SK-N-SH (cell line): ENCODE measurements at regions not wholly inside any gene's neighbourhood (a gene's known extent, or its start where the extent isn't known, plus 50 kb on each side); places are given as distances from the start of the nearest gene placed in this dataset.
"Not testable (repeated sequence)": the region's sequence is repeated elsewhere in the genome, so short reads cannot be mapped to it uniquely, and the experiment has no call there.

ENCODE experiments used
- CTCF ChIA-PET: fragments of 300-600, 350-600 bp; formaldehyde crosslinking; extraction: SDS; loops from one replicate; lab custom pipeline; 2021; lab: Yijun Ruan, JAX
- POLR2A ChIA-PET: fragments of 350-600 bp; sonication (Branson Sonifier 250); formaldehyde crosslinking; extraction: SDS; loops from one replicate; lab custom pipeline; 2020; ENCODE audit warnings: antibody characterized with exemption, inconsistent platforms; lab: Yijun Ruan, JAX
- DNase-seq: peaks from one replicate; pipeline ENCODE4 v3.0.0; 2012
- H2AFZ ChIP-seq: fragments of 200-600 bp; sonication (generic); 2 replicates; pipeline ENCODE4 v1.8.1; 2016; ENCODE audit warnings: antibody characterized with exemption, mild to moderate bottlenecking, low read depth
- H3F3A ChIP-seq: fragments of 200-600 bp; sonication (generic); replicated peaks from 2 replicates; pipeline ENCODE3; 2016; ENCODE audit warnings: antibody characterized with exemption, mild to moderate bottlenecking; ENCODE audit not compliant: insufficient read depth
- H3K27ac ChIP-seq, 2 experiments: fragments of 200-500 bp in 1 of 2; fragments of 200-600 bp in 1 of 2; sonication (Bioruptor generic) in 1 of 2; sonication (generic), shearing (Covaris generic) in 1 of 2; 2 replicates each; pipeline versions ENCODE4 v1.5.1 to v1.6.1; 2014 to 2016; ENCODE audit warnings: low read depth in 2 of 2, inconsistent platforms in 1 of 2, low read length in 1 of 2, mild to moderate bottlenecking in 1 of 2, mixed read lengths in 1 of 2
- H3K27me3 ChIP-seq: fragments of 200-600 bp; sonication (generic), shearing (Covaris generic); 2 replicates; pipeline ENCODE4 v1.6.1; 2016; ENCODE audit warnings: mixed run types; ENCODE audit not compliant: insufficient read depth
- H3K36me3 ChIP-seq, 2 experiments: fragments of 200-500 bp in 1 of 2; fragments of 200-600 bp in 1 of 2; sonication (Bioruptor generic) in 1 of 2; sonication (generic) in 1 of 2; replicated peaks in 1 of 2; 2 replicates each; pipeline versions ENCODE3 to v1.5.1; 2014 to 2016; ENCODE audit warnings: low read length in 1 of 2, mild to moderate bottlenecking in 1 of 2; ENCODE audit not compliant: insufficient read depth in 2 of 2, control insufficient read depth in 1 of 2
- H3K4me1 ChIP-seq, 2 experiments: fragments of 200-500 bp in 1 of 2; fragments of 200-600 bp in 1 of 2; sonication (Bioruptor generic) in 1 of 2; sonication (generic), shearing (Covaris generic) in 1 of 2; 2 replicates each; pipeline versions ENCODE4 v1.5.1 to v1.6.1; 2014 to 2016; ENCODE audit warnings: low read depth in 1 of 2, low read length in 1 of 2, mixed run types in 1 of 2; ENCODE audit not compliant: insufficient read depth in 2 of 2, control insufficient read depth in 1 of 2
- H3K4me2 ChIP-seq: fragments of 200-600 bp; sonication (generic), shearing (Covaris generic); 2 replicates; pipeline ENCODE4 v1.6.1; 2017; ENCODE audit warnings: mixed run types
- H3K4me3 ChIP-seq, 2 experiments: fragments of 200-500 bp in 1 of 2; fragments of 200-600 bp in 1 of 2; sonication (Bioruptor generic) in 1 of 2; sonication (generic), shearing (Covaris generic) in 1 of 2; 2 replicates each; pipeline versions ENCODE4 v1.5.1 to v1.8.1; 2014 to 2016; ENCODE audit warnings: low read depth in 2 of 2, inconsistent platforms in 1 of 2, low read length in 1 of 2, mild to moderate bottlenecking in 1 of 2, mixed read lengths in 1 of 2, moderate library complexity in 1 of 2
- H3K79me2 ChIP-seq: fragments of 200-600 bp; sonication (generic); 2 replicates; pipeline ENCODE4 v1.8.1; 2017; ENCODE audit warnings: mild to moderate bottlenecking; ENCODE audit not compliant: insufficient read depth
- H3K9ac ChIP-seq: fragments of 200-600 bp; sonication (generic); 2 replicates; pipeline ENCODE4 v1.6.1; 2017; ENCODE audit warnings: mixed run types
- H3K9me2 ChIP-seq: fragments of 200-600 bp; sonication (generic); 2 replicates; pipeline ENCODE4 v1.6.1; 2017; ENCODE audit warnings: mixed run types
- H3K9me3 ChIP-seq: fragments of 200-600 bp; sonication (generic); 2 replicates; pipeline ENCODE4 v1.6.1; 2017; ENCODE audit warnings: mixed run types, mild to moderate bottlenecking, moderate library complexity
- H4K20me1 ChIP-seq: fragments of 200-600 bp; sonication (generic); 2 replicates; pipeline ENCODE4 v1.6.1; 2017; ENCODE audit warnings: mild to moderate bottlenecking, mixed run types; ENCODE audit not compliant: insufficient read depth
- CTCF ChIP-seq: fragments of 200-600 bp; sonication (generic); IDR thresholded peaks from 2 replicates; pipeline ENCODE4 v1.6.1; 2017; ENCODE audit warnings: antibody characterized with exemption, mild to moderate bottlenecking, moderate library complexity
- ELF1 ChIP-seq: IDR thresholded peaks from 2 replicates; pipeline ENCODE4 v1.4.0; 2012
- EZH2phosphoT487 ChIP-seq: fragments of 200-600 bp; sonication (generic); IDR thresholded peaks from 2 replicates; pipeline ENCODE4 v1.6.1; 2017; ENCODE audit warnings: low read depth, mixed run types, mild to moderate bottlenecking, antibody characterized with exemption, moderate library complexity, borderline replicate concordance
- FOXM1 ChIP-seq: IDR thresholded peaks from 2 replicates; pipeline ENCODE4 v1.4.0; 2012; ENCODE audit warnings: low read depth, mild to moderate bottlenecking
- GATA2 ChIP-seq: sonication (generic); formaldehyde crosslinking; IDR thresholded peaks from 2 replicates; pipeline ENCODE4 v1.5.0; 2020; ENCODE audit warnings: mild to moderate bottlenecking, missing genetic modification reagents
- MAX ChIP-seq: IDR thresholded peaks from 2 replicates; pipeline ENCODE4 v1.4.0; 2012; ENCODE audit warnings: low read depth
- NFIC ChIP-seq: IDR thresholded peaks from 2 replicates; pipeline ENCODE4 v1.4.0; 2012; ENCODE audit warnings: borderline replicate concordance
- REST ChIP-seq: IDR thresholded peaks from 2 replicates; pipeline ENCODE4 v1.6.1; 2012; ENCODE audit warnings: mild to moderate bottlenecking, low read depth, low read length, moderate library complexity
- SIN3A ChIP-seq: IDR thresholded peaks from 2 replicates; pipeline ENCODE4 v1.6.1; 2012; ENCODE audit warnings: low read depth, mild to moderate bottlenecking, low read length, moderate library complexity, borderline replicate concordance
- SMC3 ChIP-seq: IDR thresholded peaks from 2 replicates; pipeline ENCODE4 v1.6.1; 2012; ENCODE audit warnings: low read depth, low read length, improper control_type of control experiment
- TCF12 ChIP-seq: IDR thresholded peaks from 2 replicates; pipeline ENCODE4 v1.4.0; 2012
- TEAD4 ChIP-seq: IDR thresholded peaks from 2 replicates; pipeline ENCODE4 v1.4.0; 2012; ENCODE audit warnings: mild to moderate bottlenecking, borderline replicate concordance; ENCODE audit not compliant: insufficient read depth
- USF1 ChIP-seq: IDR thresholded peaks from 2 replicates; pipeline ENCODE4 v1.4.0; 2012; ENCODE audit warnings: low read depth, borderline replicate concordance
- YY1 ChIP-seq: IDR thresholded peaks from 2 replicates; pipeline ENCODE4 v1.4.0; 2012; ENCODE audit warnings: low read depth, mild to moderate bottlenecking
- ZBTB33 ChIP-seq: IDR thresholded peaks from 2 replicates; pipeline ENCODE4 v1.4.0; 2012; ENCODE audit warnings: low read depth, borderline replicate concordance
- WGBS: methylation state at CpG from one replicate; pipeline ENCODE4 v1.1.6; 2017; ENCODE audit warnings: low lambda C conversion rate; 5-methylcytosine and 5-hydroxymethylcytosine counted together

- CTCF ChIA-PET, H3K36me3 ChIP-seq, H2AFZ ChIP-seq, H3K9ac ChIP-seq, H3K9me3 ChIP-seq, H3K4me3 ChIP-seq, DNase-seq, H3K79me2 ChIP-seq, H3K27me3 ChIP-seq, H3K27ac ChIP-seq, H3K9me2 ChIP-seq, H3F3A ChIP-seq, POLR2A ChIA-PET, H3K4me2 ChIP-seq, H4K20me1 ChIP-seq, H3K4me1 ChIP-seq: not testable (repeated sequence)
- WGBS = no CpG with 5 or more reads among the region's 7 CpGs
Observed at GRCh38 chrX:141520750-141521149, 63.8 kb downstream of the SPANXA1 start.

- CTCF ChIA-PET, H3K9ac ChIP-seq, H2AFZ ChIP-seq, H3K4me1 ChIP-seq, H3K9me3 ChIP-seq, H3K4me3 ChIP-seq, H3K27me3 ChIP-seq, H3K9me2 ChIP-seq, POLR2A ChIA-PET, H3K36me3 ChIP-seq, H3K27ac ChIP-seq, H3F3A ChIP-seq, DNase-seq, H3K79me2 ChIP-seq, H3K4me2 ChIP-seq, H4K20me1 ChIP-seq: not testable (repeated sequence)
- WGBS = 83% methylated on average over 2 of the region's 6 CpGs
Observed at GRCh38 chrX:141475788-141476187, 108.8 kb downstream of the SPANXA1 start.

- no peaks in the 10 kb centered on the region; a peak in 1 of 4 replicates for H3K4me1 ChIP-seq
- 16% methylated on average over 4 of the region's 4 CpGs for WGBS
- H3K9ac ChIP-seq = no peak overlapping the region
- H3K4me2 ChIP-seq = peak overlapping the region; percentile 46; the same call in 1 of the 2 replicates
- no peaks in the 10 kb centered on the region for H4K20me1 ChIP-seq
- CTCF ChIA-PET = no interaction called here
- H3K27ac ChIP-seq = peak overlapping the region in 1 of 2 experiments; percentile 64; a peak in 2 of 4 replicates
- H3K4me3 ChIP-seq = no peak overlapping the region
- no peak overlapping the region for H2AFZ ChIP-seq
- H3K36me3 ChIP-seq = no peaks in the 10 kb centered on the region
- POLR2A ChIA-PET = no interaction called here
- no peaks in the 10 kb centered on the region for H3K9me2 ChIP-seq
- H3K9me3 ChIP-seq = no peaks in the 10 kb centered on the region
- no peak for DNase-seq
- H3F3A ChIP-seq = peaks cover 23% of the 10 kb centered on the region
- no peaks in the 10 kb centered on the region for H3K79me2 ChIP-seq
- no peaks in the 10 kb centered on the region for H3K27me3 ChIP-seq
- TF ChIP-seq CTCF = no peak
- TF ChIP-seq NFIC = no peak
- TF ChIP-seq EZH2phosphoT487 = no peak
- no peak for TF ChIP-seq REST
- no peak for TF ChIP-seq ZBTB33
- no peak for TF ChIP-seq USF1
- no peak for TF ChIP-seq SIN3A
- no peak for TF ChIP-seq ELF1
- no peak for TF ChIP-seq YY1
- TF ChIP-seq TCF12 = no peak
- no peak for TF ChIP-seq GATA2
- TF ChIP-seq TEAD4 = no peak
- TF ChIP-seq SMC3 = no peak
- no peak for TF ChIP-seq MAX
- no peak for TF ChIP-seq FOXM1
Observed at GRCh38 chrX:141469469-141469868, 115.1 kb downstream of the SPANXA1 start.
